A549 (cell line): ENCODE measurements at regions not wholly inside any gene's neighbourhood (a gene's known extent, or its start where the extent isn't known, plus 50 kb on each side); places are given as distances from the start of the nearest gene placed in this dataset.

Experiments
- BHLHE40 ChIP-seq: IDR thresholded peaks from 2 replicates; pipeline ENCODE4 v1.6.1; 2012; ENCODE audit warnings: low read depth, low read length, inconsistent platforms
- CHD4 ChIP-seq: fragments of 200-600 bp; sonication (generic); IDR thresholded peaks from 2 replicates; pipeline ENCODE4 v1.6.1; 2016; ENCODE audit warnings: antibody characterized with exemption, mild to moderate bottlenecking, borderline replicate concordance
- POLR2A ChIP-seq: IDR thresholded peaks from 2 replicates; pipeline ENCODE4 v1.6.1; 2012; ENCODE audit warnings: mild to moderate bottlenecking, low read length
- RCOR1 ChIP-seq: fragments of 150-350 bp; IDR thresholded peaks from 2 replicates; pipeline ENCODE4 v1.6.1; 2014; ENCODE audit warnings: antibody characterized with exemption, low read length, low read depth
- ZFP36 ChIP-seq: fragments of 450-650 bp; IDR thresholded peaks from 2 replicates; pipeline ENCODE4 v1.6.1; 2014; ENCODE audit warnings: borderline replicate concordance; ENCODE audit not compliant: partially characterized antibody
- ZNF302 ChIP-seq: fragments of 250-450 bp; sonication (Bioruptor Pico); IDR thresholded peaks from 2 replicates; pipeline ENCODE4 v1.9.0; 2021; ENCODE audit warnings: inconsistent platforms, mild to moderate bottlenecking, moderate library complexity
- TF ChIP-seq, protein P1 (sequence below): fragments of >200 bp; sonication (Bioruptor Twin); formaldehyde crosslinking; IDR thresholded peaks from 3 replicates; pipeline ENCODE4 v1.5.1; 2016
- TF ChIP-seq, protein P2 (sequence below): fragments of >200 bp; sonication (Bioruptor Twin); formaldehyde crosslinking; IDR thresholded peaks from 3 replicates; pipeline ENCODE4 v1.6.1; 2016
- TF ChIP-seq, protein P3 (sequence below): IDR thresholded peaks from 2 replicates; pipeline ENCODE4 v1.6.1; 2012
- TF ChIP-seq, protein P4 (sequence below): IDR thresholded peaks from 2 replicates; pipeline ENCODE4 v1.6.1; 2012

DNA sequence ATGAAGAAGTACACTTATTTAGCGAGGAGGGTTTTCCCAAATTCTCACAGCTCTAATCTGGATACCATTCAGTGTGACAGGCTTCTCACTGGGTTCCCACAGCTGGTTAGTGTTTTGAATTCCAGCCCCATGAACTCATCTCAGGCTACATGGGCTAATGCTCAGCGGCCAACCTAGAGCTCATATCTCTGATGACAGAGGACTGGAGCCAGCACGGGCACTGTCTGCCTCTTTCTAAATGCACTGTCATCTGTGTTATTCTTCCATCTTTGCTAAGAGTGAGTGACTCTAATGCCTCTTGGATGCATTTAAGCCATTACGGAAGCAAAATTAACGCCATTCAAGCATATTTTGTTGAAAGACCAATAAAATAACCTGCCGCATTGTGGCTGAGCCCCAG, 308.9 kb upstream of the JAG1 start:
- TF ChIP-seq POLR2A = no peak
- no peak for TF ChIP-seq RCOR1
- TF ChIP-seq, protein P1, sequence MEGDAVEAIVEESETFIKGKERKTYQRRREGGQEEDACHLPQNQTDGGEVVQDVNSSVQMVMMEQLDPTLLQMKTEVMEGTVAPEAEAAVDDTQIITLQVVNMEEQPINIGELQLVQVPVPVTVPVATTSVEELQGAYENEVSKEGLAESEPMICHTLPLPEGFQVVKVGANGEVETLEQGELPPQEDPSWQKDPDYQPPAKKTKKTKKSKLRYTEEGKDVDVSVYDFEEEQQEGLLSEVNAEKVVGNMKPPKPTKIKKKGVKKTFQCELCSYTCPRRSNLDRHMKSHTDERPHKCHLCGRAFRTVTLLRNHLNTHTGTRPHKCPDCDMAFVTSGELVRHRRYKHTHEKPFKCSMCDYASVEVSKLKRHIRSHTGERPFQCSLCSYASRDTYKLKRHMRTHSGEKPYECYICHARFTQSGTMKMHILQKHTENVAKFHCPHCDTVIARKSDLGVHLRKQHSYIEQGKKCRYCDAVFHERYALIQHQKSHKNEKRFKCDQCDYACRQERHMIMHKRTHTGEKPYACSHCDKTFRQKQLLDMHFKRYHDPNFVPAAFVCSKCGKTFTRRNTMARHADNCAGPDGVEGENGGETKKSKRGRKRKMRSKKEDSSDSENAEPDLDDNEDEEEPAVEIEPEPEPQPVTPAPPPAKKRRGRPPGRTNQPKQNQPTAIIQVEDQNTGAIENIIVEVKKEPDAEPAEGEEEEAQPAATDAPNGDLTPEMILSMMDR = no peak
- TF ChIP-seq CHD4 = no peak
- TF ChIP-seq ZFP36 = no peak
- TF ChIP-seq, protein P2, sequence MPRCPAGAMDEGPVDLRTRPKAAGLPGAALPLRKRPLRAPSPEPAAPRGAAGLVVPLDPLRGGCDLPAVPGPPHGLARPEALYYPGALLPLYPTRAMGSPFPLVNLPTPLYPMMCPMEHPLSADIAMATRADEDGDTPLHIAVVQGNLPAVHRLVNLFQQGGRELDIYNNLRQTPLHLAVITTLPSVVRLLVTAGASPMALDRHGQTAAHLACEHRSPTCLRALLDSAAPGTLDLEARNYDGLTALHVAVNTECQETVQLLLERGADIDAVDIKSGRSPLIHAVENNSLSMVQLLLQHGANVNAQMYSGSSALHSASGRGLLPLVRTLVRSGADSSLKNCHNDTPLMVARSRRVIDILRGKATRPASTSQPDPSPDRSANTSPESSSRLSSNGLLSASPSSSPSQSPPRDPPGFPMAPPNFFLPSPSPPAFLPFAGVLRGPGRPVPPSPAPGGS = no peak
- TF ChIP-seq, protein P3, sequence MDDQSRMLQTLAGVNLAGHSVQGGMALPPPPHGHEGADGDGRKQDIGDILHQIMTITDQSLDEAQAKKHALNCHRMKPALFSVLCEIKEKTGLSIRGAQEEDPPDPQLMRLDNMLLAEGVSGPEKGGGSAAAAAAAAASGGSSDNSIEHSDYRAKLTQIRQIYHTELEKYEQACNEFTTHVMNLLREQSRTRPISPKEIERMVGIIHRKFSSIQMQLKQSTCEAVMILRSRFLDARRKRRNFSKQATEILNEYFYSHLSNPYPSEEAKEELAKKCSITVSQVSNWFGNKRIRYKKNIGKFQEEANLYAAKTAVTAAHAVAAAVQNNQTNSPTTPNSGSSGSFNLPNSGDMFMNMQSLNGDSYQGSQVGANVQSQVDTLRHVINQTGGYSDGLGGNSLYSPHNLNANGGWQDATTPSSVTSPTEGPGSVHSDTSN = no peak
- TF ChIP-seq BHLHE40 = no peak
- TF ChIP-seq ZNF302 (CRISPR knock-in tag) = no peak
- TF ChIP-seq, protein P4, sequence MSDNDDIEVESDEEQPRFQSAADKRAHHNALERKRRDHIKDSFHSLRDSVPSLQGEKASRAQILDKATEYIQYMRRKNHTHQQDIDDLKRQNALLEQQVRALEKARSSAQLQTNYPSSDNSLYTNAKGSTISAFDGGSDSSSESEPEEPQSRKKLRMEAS = no peak
